GM19463 (cell line): ENCODE measurements at regions not wholly inside any gene's neighbourhood (a gene's known extent, or its start where the extent isn't known, plus 50 kb on each side); places are given as distances from the start of the nearest gene placed in this dataset.
"Not testable (repeated sequence)": the region's sequence is repeated elsewhere in the genome, so short reads cannot be mapped to it uniquely, and the experiment has no call there.

Experiments used
- ATAC-seq: cut with Tn5 transposase; IDR thresholded peaks from one replicate; pipeline ENCODE4 v1.9.1; 2021; ENCODE audit warnings: mild to moderate bottlenecking, moderate library complexity; ENCODE audit not compliant: unreplicated experiment

DNA sequence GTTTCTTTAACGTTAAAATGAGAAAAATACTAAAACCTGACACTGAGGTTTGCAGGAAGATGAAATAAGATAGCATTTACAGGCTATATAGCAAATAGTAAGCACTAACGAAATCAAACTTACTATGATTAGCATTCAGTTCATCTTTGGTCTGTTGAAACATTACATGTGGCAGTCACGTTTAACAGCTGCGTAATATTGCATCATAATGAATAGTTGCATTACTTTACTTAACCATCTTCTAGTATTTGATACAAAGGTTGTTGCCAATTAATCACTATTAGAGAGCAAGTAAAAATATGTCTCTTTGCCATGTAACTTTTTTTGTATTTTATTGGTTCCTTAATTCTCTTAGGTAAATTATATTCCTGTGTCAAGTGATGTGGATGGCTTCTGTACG, 131.8 kb upstream of the GHITM start:
- ATAC-seq, result no peak

DNA sequence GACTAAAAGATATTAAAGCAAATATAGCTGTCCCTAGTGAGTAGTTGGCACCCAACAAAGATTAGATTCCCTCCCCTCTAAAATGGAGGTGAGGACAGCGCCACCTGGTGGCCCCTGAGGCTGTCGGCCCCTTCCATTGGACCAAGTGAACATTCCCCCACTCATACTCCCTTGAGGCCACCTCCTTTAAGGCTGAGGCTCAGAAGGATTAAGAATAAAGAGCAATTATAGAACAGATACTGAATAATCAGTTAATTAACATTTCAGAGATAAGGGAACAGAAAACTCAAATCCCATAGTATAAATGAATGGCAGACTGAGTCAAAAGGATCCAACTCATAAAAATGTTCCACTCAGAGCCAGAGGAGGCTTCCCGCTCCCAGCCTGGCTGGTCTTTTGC, 130.4 kb upstream of the GHITM start:
- peak; percentile 41 for ATAC-seq

DNA sequence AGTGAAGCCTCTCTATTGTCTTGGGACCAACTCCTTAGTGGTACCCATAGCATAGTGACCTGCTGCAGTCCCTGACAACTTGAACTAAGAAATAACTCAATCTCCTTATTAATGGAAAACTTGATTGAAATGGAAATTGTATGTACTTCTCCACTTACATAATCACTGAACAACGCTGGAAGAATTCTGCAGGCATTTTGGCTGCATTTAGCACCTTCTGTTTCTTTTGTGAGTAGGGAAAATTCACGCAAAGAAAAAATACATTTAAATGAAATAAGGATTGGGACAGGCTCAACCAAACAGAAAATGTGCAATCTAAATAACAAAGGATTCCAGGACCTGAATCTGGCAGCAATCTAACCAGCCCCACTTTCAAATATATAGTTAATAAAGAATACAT, 126.9 kb upstream of the GHITM start:
- no peak for ATAC-seq

DNA sequence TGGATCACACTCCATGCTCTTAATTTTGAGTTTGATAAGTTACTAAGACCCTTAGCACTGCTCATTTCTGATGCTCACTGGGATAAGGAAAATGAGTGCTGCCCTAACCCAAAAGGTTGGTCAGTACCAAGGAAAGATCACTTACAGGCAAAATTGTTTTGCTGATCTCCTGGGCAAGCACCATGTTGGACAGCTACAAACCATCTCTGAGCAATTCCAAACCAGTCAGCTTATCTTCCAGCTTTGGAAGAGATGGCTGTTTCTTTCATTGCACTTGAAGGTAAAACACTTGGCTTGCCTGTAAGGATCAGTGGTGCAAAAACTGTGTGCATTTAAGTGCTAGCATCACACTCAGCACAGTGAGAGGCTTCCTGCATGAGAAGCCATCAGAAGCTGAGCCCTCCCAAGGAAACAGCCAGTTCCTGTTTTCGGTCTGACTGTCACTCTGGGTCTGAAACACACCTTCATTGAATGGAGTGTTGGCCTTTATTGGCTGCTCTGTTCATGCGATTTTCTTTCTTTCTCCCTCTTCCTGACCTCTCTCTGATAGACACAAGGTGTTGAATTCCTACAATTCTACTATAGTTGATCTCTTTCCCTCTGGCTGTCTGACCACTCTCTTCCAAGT, 126.4 kb upstream of the GHITM start:
- ATAC-seq, result peak; percentile 97

DNA sequence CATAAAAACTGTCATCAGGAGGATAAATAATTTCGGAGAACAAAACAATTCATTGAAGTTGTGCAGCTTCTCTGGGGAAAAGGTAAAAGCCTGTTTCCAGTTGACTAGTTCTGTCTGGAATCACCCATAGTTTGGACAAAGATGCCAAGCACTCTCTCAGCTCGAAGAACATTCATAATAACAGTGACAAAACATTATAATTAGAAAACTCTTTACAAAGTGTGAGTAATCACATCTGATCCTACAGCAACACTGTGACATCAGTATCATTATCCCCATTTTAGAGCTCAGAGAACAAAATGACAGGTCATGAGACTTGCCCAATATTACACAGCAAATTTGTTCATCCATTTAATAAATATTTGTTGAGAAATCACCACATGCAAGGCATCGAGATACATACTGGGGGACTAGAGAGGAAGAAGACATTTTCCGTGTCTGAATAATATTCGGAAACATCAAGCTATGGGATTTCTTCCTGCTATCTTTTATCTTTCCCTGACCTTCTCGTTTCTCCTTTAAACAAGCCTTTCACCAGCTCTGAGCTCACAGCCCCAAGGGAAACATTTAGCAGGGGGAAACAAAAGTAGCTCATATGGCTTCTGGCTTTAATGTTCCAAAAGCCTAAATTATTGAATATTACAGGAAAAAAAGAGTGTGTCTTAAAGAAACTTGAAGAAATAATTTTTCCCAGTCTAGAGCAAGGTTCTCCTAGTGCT, 123.3 kb upstream of the GHITM start:
- no peak for ATAC-seq

DNA sequence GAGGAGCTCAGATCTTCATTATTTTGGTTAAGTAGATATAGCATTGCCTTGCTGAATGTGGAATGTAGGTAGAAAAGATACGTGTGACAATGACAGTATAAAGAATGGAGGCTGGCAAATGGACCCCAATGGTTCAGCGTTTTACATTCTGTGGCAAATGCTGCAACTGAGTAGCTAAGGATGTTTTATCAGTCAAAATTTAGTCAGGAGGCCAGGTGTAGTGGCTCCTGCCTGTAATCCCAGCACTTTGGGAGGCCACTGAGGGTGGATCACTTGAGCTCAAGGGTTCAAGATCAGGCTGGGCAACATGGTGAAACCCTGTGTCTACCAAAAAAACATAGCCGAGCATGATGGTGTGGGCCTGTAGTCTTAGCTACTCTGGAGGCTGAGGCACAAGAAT, 120.5 kb upstream of the GHITM start:
- no peak for ATAC-seq

DNA sequence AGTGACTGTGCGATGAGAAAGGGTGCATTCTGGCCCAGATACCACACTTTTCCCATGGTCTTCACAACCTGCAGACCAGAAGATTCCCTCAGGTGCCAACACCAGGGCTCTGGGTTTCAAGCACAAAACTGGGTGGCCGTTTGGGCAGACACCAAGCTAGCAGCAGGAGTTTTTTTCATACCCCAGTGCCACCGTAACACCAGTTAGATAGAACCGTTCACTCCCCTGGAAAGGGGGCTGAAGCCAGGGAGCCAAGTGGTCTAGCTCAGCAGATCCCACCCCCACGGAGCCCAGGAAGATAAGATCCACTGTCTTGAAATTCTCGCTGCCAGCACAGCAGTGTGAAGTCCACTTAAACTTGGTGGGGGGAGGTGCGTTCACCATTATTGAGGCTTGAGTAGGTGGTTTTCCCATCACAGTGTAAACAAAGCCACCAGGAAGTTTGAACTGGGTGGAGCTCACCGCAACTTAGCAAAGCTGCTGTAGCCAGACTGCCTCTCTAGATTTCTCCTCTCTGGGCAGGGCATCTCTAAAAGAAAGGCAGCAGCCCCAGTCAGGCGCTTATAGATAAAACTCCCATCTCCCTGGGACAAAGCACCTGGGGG, 119.4 kb upstream of the GHITM start:
- not testable (repeated sequence) for ATAC-seq

DNA sequence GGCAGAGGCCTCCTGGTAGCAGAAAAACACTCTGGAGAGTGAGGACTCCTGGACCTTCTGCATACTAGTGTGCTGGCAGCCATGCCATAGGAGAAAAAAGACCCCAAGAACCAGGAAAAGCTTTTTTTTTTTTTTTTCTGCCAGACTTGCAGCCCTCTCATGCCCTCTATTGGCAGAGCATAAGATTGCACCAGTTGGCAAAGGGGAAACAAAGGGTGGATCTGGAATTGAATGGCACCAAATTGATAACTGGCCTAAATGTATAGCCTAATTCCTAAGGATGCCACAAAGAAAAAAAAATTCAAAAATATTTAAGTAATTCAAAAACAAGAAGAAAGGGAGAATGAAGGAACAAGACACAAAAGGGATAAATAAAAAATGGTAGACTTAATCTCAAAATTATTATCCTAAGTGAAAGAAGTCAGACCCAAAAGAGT, 112.5 kb upstream of the GHITM start:
- no peak for ATAC-seq

DNA sequence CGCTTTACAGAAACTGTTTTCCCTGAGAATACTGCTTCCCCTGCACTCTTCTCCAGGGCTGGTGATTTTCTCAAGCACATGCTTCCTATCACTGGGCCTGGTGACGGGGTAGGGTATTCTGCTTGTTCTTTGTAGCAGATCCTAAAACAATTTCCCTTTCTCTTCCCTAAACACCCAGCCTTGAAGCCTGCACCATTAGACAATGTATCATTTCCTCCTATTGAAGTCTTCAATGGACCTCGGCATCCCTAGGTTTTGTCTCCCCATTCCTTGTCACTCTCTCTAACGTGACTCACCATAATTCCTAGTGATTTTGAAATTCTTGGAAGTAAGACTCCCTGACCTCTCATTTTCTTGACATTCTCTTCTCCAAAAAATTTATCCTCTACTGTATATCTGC, 109.5 kb upstream of the GHITM start:
- no peak for ATAC-seq

DNA sequence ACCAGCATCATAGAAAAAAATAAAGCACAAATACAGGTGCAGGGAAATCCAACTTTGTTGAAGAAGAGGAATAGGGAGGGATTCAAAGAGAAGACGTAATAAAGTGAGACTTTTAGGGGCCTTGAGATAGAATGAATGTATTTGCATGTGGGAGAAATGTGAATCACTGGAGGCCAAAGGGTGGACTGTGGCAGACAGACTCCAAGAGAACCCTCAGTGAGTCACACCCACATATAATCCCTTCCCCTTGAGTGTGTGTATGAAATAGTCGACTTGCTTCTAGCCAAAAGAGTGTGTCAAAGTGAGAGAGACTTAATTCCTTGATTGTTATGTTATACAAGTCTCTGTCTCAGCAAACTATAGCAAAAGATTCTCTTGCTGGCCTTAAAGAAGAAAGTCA, 101.3 kb upstream of the GHITM start:
- ATAC-seq, result no peak

DNA sequence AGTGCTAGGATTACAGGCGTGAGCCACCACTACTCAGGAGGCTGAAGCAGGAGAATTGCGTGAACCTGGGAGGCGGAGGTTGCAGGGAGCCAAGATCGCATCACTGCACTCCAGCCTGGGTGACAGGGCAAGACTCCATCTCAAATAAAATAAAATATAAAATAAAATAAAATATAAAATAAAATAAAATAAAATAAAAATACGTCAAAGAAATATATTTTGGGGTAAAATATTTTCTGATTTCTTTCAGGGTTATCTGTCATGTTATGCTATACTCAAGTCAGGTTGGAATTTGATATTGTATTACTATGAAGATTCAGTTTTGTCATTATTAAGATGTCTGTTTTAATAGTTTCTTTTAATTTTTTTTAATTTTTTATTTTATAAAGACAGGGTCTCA, 99.4 kb upstream of the GHITM start:
- ATAC-seq, result no peak

DNA sequence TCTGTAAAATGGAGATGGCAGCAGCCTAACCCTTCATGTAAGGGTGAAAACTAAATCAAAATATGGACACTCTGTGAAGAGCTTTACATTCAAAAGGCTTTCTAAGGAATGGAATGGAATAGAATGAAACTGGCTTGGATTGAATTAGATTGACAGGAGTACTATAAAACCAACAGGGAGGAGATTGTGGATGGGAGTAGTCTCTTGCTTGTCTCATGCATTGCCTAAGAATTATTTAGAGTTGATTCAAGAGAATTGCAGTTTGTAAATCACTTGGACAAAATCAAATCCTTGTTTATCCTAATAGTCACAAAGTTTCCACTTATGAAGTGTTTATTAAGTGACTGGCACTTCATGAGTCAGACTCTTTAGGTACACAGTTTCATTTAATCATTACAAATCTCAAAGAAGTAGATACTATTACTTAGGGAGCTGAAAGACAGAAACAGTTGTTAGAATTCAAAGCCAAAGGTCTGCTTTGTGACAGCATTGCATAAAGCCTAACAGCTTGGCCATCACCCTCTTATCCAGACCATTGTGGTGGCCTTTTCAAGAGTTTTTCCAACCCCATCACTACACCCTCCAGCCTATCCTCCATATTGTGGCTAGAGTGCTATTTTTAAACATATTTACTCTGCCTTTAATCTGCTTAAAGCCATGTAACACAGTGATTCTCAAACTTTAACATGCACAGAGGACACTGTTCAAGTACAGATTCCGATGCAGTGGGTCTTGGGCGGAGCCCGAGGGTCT, 91.9 kb upstream of the GHITM start:
- ATAC-seq, result no peak

DNA sequence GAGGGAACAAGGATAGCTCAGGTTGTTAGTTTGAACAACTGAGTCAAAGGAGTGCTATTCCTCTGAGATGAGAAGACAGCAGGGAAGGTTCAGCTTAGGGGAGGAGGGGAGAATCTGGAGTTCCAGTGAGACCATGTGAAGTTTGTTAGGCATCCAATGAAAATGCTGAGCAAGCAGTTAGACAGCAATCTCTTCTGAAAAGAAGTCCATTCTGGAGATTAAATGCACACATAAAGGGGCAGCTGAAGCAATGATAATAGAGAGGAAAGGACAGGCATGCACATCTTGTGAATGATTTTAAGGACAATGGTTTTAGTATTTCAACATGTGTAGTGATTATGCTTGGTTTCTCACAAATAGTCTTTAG, 89.7 kb upstream of the GHITM start:
- no peak for ATAC-seq

DNA sequence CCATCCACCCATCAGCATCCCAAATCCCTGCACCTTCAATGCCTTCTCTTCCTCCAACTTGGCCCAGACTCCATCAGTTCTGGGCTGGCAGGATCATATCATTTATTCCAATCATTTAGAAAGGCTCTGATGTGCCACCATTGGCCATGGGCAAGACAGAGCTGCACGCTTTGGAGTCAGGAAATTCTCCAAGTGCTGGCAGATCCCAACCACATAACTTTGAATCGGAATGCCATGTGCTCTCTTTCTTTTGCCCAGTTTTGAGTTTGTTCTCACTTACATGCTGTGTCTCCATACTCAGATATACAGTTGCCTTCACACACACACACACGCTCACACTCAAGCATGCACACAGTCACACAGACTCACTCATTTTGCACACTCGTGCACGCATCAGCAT, 85.7 kb upstream of the GHITM start:
- no peak for ATAC-seq

DNA sequence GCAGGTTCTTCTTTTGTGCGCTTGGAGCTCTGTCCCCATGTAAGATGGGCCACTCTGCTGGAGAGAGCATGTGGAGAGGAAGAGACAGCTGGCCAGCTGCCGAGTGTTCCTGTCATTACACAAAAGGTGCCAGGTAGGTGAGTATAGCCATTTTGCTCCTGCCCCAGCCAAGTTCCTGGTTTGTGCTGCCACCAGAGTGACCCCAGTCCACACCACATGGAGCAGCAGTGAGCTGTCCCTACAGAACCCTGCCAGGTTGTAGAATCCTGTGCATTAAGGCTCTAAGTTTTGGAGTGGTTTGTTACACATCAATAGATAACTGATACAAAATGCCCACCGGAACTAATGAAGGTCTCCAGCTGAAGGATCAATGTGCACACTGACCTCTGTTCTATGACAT, 84.6 kb upstream of the GHITM start:
- ATAC-seq, result no peak

DNA sequence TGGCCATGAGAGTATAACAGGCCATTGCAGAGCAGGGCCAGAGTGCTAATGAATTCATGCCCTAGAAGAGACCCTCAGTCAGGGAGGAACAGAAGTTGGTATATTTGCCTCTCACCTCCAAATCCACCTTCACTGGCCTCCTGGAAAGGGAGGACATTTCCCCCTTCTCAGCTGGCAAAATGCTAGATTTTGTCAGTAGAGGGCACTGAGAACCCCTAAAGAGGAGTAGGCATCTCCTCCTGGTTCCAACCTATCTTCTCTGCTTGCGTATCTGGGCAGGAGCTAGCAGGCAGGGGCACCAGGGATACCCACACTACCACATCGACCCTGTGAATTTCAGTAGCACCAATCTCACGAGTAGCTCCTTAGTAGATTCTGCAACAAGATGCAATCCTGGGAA, 79.8 kb upstream of the GHITM start:
- no peak for ATAC-seq

DNA sequence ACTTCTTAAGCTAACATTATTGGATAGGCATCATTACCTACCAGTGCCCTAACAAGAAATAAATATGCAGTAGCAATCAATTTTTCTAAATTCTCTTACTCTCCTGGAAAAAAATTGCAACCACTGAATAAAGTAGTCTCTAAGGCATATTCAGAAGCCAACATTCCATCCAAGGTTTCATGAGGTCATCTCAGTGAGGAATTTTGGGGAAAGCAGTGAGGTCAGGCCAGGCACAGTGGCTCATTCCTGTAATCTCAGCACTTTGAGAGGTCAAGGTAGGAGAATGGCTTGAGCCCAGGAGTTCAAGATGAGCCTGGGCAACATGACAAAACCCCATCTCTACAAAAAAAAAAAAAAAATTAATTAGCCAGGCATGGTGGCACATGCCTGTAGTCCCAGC, 75.9 kb upstream of the GHITM start:
- ATAC-seq, result no peak

DNA sequence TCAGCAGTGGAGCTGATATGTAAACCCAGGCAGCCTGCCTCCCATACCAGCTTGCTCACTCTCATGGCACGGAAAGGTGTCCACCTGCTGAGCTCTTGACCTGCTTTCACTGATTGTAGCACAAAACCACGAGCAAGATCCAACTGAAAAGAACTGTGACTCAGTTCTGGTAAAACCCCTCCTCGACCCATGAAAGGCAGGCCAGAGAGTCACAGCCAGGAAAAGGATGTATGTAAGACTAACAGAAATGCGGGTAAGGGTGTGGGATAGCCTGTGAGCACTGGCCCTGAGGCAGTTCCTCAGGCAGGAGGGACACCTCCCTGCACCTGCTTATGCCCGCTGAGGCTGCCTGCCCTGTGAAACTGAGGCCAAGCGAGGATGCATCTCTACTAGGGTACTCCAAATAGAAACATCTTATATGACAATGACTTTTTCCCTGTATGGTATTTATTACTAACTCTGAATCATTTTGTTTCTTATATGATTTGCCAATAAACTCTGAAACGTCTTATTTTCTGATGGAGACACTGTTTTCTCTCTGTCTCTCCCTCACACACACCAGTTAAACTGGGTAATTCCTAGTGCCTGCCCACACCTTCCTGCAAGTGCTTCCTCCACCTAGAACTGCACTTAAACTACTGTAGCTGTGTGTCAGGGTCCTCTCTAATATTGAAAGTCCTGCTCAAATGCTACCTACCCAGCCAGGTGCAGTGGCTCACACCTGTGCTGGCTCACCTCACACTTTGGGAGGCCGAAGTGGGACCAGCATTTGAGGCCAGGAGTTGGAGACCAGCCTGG, 73.3 kb upstream of the GHITM start:
- ATAC-seq, result no peak

DNA sequence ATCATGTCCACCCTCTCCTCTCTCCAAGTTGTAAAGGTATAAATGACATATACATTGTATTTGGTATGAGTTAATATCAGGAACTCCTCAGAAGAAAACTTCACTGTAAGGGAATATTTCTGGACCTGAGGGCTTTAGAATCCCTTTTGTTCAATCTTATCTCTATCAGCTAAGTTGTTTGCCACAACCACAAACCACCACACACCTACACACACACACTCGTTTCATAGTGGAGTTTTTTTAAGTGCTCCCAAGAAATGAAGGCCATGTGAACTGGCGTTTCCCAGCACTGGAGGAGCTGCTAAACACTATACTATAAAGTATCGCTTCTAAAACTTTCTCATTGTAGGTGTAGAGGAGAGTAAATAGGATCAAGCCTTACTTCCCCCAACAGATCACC, 64.8 kb upstream of the GHITM start:
- no peak for ATAC-seq

DNA sequence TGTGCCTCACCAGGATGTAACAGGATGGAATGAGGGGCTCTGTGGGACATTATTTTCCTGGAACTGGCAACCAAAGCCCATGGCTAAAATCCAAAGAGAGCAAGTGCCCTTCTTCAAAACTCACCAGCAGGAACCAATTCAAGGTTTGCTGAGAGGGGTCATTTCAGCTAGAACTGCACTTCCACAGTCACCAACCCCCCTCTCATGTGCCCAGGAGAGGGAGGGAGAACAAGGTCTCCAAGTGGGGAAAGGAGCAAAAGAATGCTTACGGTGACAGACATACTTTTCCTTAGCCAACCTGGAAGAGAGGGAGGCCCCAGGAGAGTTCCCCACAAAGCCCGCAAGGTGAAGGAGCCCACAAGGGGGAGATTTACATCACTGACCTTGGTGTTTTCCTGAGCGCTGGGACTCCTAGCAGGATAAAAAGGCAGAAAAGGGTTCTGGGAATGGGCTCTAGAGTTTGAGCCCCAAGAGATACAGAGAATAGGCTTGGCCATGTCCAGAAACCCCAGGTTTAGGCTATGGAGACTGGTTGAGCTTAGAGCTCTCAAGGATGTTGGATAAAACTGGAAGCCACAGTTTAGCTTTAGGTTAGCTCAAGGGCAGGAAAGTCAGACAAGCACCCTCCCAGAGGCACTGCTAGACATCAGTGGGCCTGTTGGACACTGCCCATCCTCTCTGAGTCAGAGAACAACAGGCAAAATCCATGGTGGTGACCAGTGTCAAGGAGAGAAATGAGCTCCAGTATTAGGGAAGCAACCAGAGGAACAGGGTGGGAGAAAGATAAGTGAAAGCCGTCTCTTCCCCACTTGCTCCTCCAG, 63.9 kb upstream of the GHITM start:
- ATAC-seq, result no peak
